Spleen (tissue), 11 donors: ENCODE measurements at regions not wholly inside any gene's neighbourhood (a gene's known extent, or its start where the extent isn't known, plus 50 kb on each side); places are given as distances from the start of the nearest gene placed in this dataset.

Experiments
- DNase-seq: peaks from one replicate; pipeline ENCODE4 v3.0.0-alpha.2; 2020
- H3K27ac ChIP-seq, 8 donors: fragments of 200-600 bp; sonication (generic) in 7 of 8; 1 replicate in 4 of 8; 2 replicates in 4 of 8; pipeline versions ENCODE4 v1.5.0 to v1.8.0; 2016 to 2021; ENCODE audit warnings: inconsistent platforms in 4 of 8, mild to moderate bottlenecking in 4 of 8, moderate library complexity in 1 of 8
- H3K27me3 ChIP-seq, 7 donors: fragments of 200-600 bp; sonication (generic) in 6 of 7; replicated peaks in 1 of 7; 1 replicate in 4 of 7; 2 replicates in 3 of 7; pipeline versions ENCODE4 v1.5.0 to v1.8.0; 2016 to 2021; ENCODE audit warnings: inconsistent platforms in 3 of 7, mild to moderate bottlenecking in 1 of 7
- H3K36me3 ChIP-seq, 6 donors: fragments of 200-600 bp; sonication (generic) in 5 of 6; 1 replicate in 4 of 6; 2 replicates in 2 of 6; pipeline versions ENCODE4 v1.5.0 to v1.8.0; 2016 to 2021; ENCODE audit warnings: inconsistent platforms in 2 of 6
- H3K4me1 ChIP-seq, 6 donors: fragments of 200-600 bp; sonication (generic) in 5 of 6; 1 replicate in 3 of 6; 2 replicates in 3 of 6; pipeline versions ENCODE4 v1.5.0 to v1.8.0; 2016 to 2021; ENCODE audit warnings: inconsistent platforms in 3 of 6
- H3K4me3 ChIP-seq, 8 donors: fragments of 200-600 bp; sonication (generic) in 7 of 8; 1 replicate in 4 of 8; 2 replicates in 4 of 8; pipeline versions ENCODE4 v1.5.0 to v1.8.0; 2016 to 2021; ENCODE audit warnings: inconsistent platforms in 4 of 8, mild to moderate bottlenecking in 4 of 8, moderate library complexity in 2 of 8
- H3K9me3 ChIP-seq, 8 donors: fragments of 200-600 bp; sonication (generic) in 7 of 8; 1 replicate in 4 of 8; 2 replicates in 4 of 8; pipeline versions ENCODE4 v1.5.0 to v1.8.0; 2016 to 2021; ENCODE audit warnings: inconsistent platforms in 4 of 8
- CTCF ChIP-seq, 11 experiments: fragments of 200-600 bp in 7 of 11; fragments of 450-650 bp in 4 of 11; sonication (generic) in 4 of 11; IDR thresholded peaks in 8 of 11; conservative IDR thresholded peaks in 3 of 11; 1 replicate in 7 of 11; 2 replicates in 4 of 11; pipeline versions ENCODE4 v1.4.0 to v1.8.0; 2016 to 2021; ENCODE audit warnings: antibody characterized with exemption in 11 of 11, inconsistent platforms in 4 of 11, mild to moderate bottlenecking in 1 of 11
- POLR2A ChIP-seq, 3 donors: fragments of 450-650 bp; IDR thresholded peaks; one replicate each; pipeline ENCODE4 v1.5.1; 2017; ENCODE audit warnings: antibody characterized with exemption in 3 of 3, mild to moderate bottlenecking in 1 of 3
- POLR2AphosphoS5 ChIP-seq, 3 donors: sonication (generic); formaldehyde crosslinking; IDR thresholded peaks; one replicate each; pipeline ENCODE4 v1.5.1; 2017; ENCODE audit warnings: antibody characterized with exemption in 3 of 3
- WGBS, 5 donors: extraction: QIAGEN DNeasy Blood & Tissue Kit in 3 of 5; methylation state at CpG; one replicate each; pipeline versions ENCODE4 v1.1.5 to v1.1.7; 2013 to 2018; 5-methylcytosine and 5-hydroxymethylcytosine counted together
- intact Hi-C: fragments of 100-400 bp; cut with DNase I; formaldehyde crosslinking; loops from one replicate; pipeline ENCODE4 v1.15.0; 2023; ENCODE audit warnings: low total_unique reads
- donor health status: healthy with polysubstance abuse.
- donor health status: DM: no; HTN: no; CAD: no; lungs with moderate emphysema.
- donor health status: DM: no; HTN: no; CAD: no.
- donor health status: Bipolar disorder and iron deficiency.
- donor health status: healthy.
- donor health status: DM: no; HTN: no; CAD: no.
- donor health status: DM: yes; HTN: yes; CAD: no.

GRCh38 chr10:128443925-128444518 is 317.8 kb upstream of the MKI67 start:
- no peak for TF ChIP-seq CTCF (IDR thresholded peaks at IDR 0.05 in 8 of 11, conservative IDR thresholded peaks at IDR 0.05 in 3 of 11)
- no peak for TF ChIP-seq POLR2A (IDR thresholded peaks at IDR 0.05)
- no peak for TF ChIP-seq POLR2AphosphoS5 (IDR thresholded peaks at IDR 0.05)
- Histone ChIP-seq H3K27ac (no peak overlapping the region), H3K36me3 (no peaks in the 10 kb centered on the region), H3K27me3 (peaks cover 0 to 12% (median 0%) of the 10 kb centered on the region in 7 donors), H3K4me3 (no peak overlapping the region), H3K9me3 (no peaks in the 10 kb centered on the region), H3K4me1 (no peaks in the 10 kb centered on the region)
- 81 to 91% (median 86%) methylated on average over 3 of the region's 3 CpGs for WGBS, 5 donors
- DNase-seq: no peak
- intact Hi-C loops: no loop called here

- Histone ChIP-seq H3K36me3 (no peaks in the 10 kb centered on the region), H3K27ac (no peak overlapping the region), H3K9me3 (no peaks in the 10 kb centered on the region), H3K4me3 (no peak overlapping the region), H3K4me1 (no peaks in the 10 kb centered on the region), H3K27me3 (no peaks in the 10 kb centered on the region)
- intact Hi-C loops: no loop called here
- WGBS, 5 donors: 62 to 85% (median 77%) methylated on average over 5 of the region's 5 CpGs
- TF ChIP-seq POLR2AphosphoS5 (IDR thresholded peaks at IDR 0.05) (no peak), POLR2A (IDR thresholded peaks at IDR 0.05) (no peak), CTCF (IDR thresholded peaks at IDR 0.05 in 8 of 11, conservative IDR thresholded peaks at IDR 0.05 in 3 of 11) (no peak)
- DNase-seq: no peak
These were observed 322.6 kb upstream of the MKI67 start for GRCh38 chr10:128448796-128449195.

GRCh38 chr10:128451879-128452278 is 325.7 kb upstream of the MKI67 start:
- Histone ChIP-seq H3K27ac (no peak overlapping the region), H3K4me3 (no peak overlapping the region), H3K9me3 (no peaks in the 10 kb centered on the region), H3K4me1 (no peaks in the 10 kb centered on the region), H3K36me3 (no peaks in the 10 kb centered on the region), H3K27me3 (no peaks in the 10 kb centered on the region)
- DNase-seq: peak; percentile 51
- WGBS, 5 donors: 76 to 91% (median 82%) methylated on average over 2 to 3 of the region's 3 CpGs
- no peak for TF ChIP-seq POLR2AphosphoS5 (IDR thresholded peaks at IDR 0.05)
- no peak for TF ChIP-seq CTCF (IDR thresholded peaks at IDR 0.05 in 8 of 11, conservative IDR thresholded peaks at IDR 0.05 in 3 of 11)
- no peak for TF ChIP-seq POLR2A (IDR thresholded peaks at IDR 0.05)
- intact Hi-C loops: no loop called here

- TF ChIP-seq POLR2A (IDR thresholded peaks at IDR 0.05) (no peak), POLR2AphosphoS5 (IDR thresholded peaks at IDR 0.05) (no peak), CTCF (IDR thresholded peaks at IDR 0.05 in 8 of 11, conservative IDR thresholded peaks at IDR 0.05 in 3 of 11) (no peak)
- Histone ChIP-seq H3K27ac (no peak overlapping the region), H3K4me3 (no peak overlapping the region), H3K27me3 (peaks cover 0 to 11% (median 0%) of the 10 kb centered on the region in 7 donors), H3K4me1 (no peaks in the 10 kb centered on the region), H3K36me3 (no peaks in the 10 kb centered on the region), H3K9me3 (no peaks in the 10 kb centered on the region)
- intact Hi-C loops: no loop called here
- WGBS, 5 donors: 80 to 86% (median 84%) methylated on average over 6 to 7 of the region's 7 CpGs
- DNase-seq: peak; percentile 58
These were observed 330.0 kb upstream of the MKI67 start for GRCh38 chr10:128456271-128456670.
